GM12891 (cell line): ENCODE measurements at regions not wholly inside any gene's neighbourhood (a gene's known extent, or its start where the extent isn't known, plus 50 kb on each side); places are given as distances from the start of the nearest gene placed in this dataset.

Experiments used
- POLR2A ChIP-seq: IDR thresholded peaks from 2 replicates; pipeline ENCODE4 v1.6.1; 2011; ENCODE audit warnings: low read depth, low read length, control low read depth
- SPI1 ChIP-seq: IDR thresholded peaks from 2 replicates; pipeline ENCODE4 v1.6.1; 2011; ENCODE audit warnings: low read depth, low read length, control low read depth
- TAF1 ChIP-seq: IDR thresholded peaks from 2 replicates; pipeline ENCODE4 v1.6.1; 2011; ENCODE audit warnings: low read depth, low read length, control low read depth

DNA sequence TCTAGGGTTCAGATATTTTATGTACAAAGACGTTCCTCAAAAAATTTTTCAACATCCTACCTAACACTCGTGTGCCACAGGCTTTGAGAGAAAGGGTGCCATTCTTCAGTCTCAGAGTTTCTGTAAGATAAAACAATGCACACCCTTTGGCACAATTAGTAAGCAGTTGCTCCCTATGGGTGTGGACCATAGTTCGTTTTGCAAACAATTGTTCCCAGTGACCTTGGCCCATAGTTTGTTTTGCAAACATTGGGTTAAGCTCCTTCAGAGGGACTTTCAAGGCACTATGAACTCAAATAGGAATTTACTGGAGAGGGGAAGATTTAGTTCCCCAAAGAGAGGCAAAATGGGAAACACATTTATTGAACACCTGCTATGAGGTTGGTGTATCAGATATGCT is 220.3 kb upstream of the CA10 start:
- TF ChIP-seq POLR2A (no peak), TAF1 (no peak), SPI1 (no peak)
